Activated B cell treated with CpG ODN at 0.5 μM for 24 hours (primary cell): ENCODE measurements at regions not wholly inside any gene's neighbourhood (a gene's known extent, or its start where the extent isn't known, plus 50 kb on each side); places are given as distances from the start of the nearest gene placed in this dataset.

Experiments
- ATAC-seq: fragments of 200-7000 bp; cut with Tn5 transposase; one replicate; pipeline ENCODE4 v1.10.0; 2021; ENCODE audit warnings: low read depth, mild to moderate bottlenecking, moderate library complexity
- CTCF ChIA-PET: fragments of 350-600 bp; sonication (Branson Sonifier 250); formaldehyde crosslinking; loops from one replicate; lab custom pipeline; 2021; ENCODE audit warnings: antibody characterized with exemption; lab: Charles Lee
- POLR2A ChIA-PET: fragments of 350-600 bp; sonication (Branson Sonifier 250); formaldehyde crosslinking; loops from one replicate; lab custom pipeline; 2021; ENCODE audit warnings: antibody characterized with exemption; lab: Charles Lee
- DNase-seq: peaks from one replicate; pipeline ENCODE4 v3.0.0; 2022
- H3K27ac Mint-ChIP-seq: one replicate; pipeline ENCODE4 v1.8.0; 2020; ENCODE audit warnings: mixed read lengths
- H3K27me3 Mint-ChIP-seq: one replicate; pipeline ENCODE4 v1.8.0; 2021; ENCODE audit warnings: mixed read lengths
- H3K36me3 Mint-ChIP-seq: one replicate; pipeline ENCODE4 v1.8.0; 2021; ENCODE audit warnings: low read depth, mixed read lengths
- H3K4me1 Mint-ChIP-seq: one replicate; pipeline ENCODE4 v1.8.0; 2021; ENCODE audit warnings: mixed read lengths
- H3K4me3 Mint-ChIP-seq: one replicate; pipeline ENCODE4 v1.8.0; 2020; ENCODE audit warnings: mild to moderate bottlenecking, mixed read lengths
- H3K9me3 Mint-ChIP-seq: one replicate; pipeline ENCODE4 v1.8.0; 2020; ENCODE audit warnings: mixed read lengths
- CTCF ChIP-seq: fragments of 200-600 bp; IDR thresholded peaks from one replicate; pipeline ENCODE4 v1.8.0; 2022; ENCODE audit warnings: antibody characterized with exemption, mild to moderate bottlenecking
- intact Hi-C: fragments of 100-400 bp; cut with micrococcal nuclease; formaldehyde crosslinking; loops from one replicate; pipeline ENCODE4 v1.15.1; 2024

- CTCF ChIA-PET: no interaction called here
- no peak overlapping the region for H3K27ac Mint-ChIP-seq
Measured at GRCh38 chr13:75216038-75216437, 265.9 kb downstream of the TBC1D4 start.

GRCh38 chr13:75214846-75215245 lies 267.1 kb downstream of the TBC1D4 start:
- Mint-ChIP-seq H3K4me3 (no peak overlapping the region), H3K27ac (no peak overlapping the region), H3K9me3 (no peaks in the 10 kb centered on the region), H3K4me1 (peaks cover 5% of the 10 kb centered on the region), H3K27me3 (peaks cover 14% of the 10 kb centered on the region), H3K36me3 (no peaks in the 10 kb centered on the region)
- no peak for TF ChIP-seq CTCF
- intact Hi-C loops: no loop called here
- ChIA-PET POLR2A (no interaction called here), CTCF (no interaction called here)
- ATAC-seq: no peak
- no peak for DNase-seq

More at GRCh38 chr13:75216038-75216437, 265.9 kb downstream of the TBC1D4 start:
- H3K27me3 Mint-ChIP-seq: peaks cover 18% of the 10 kb centered on the region
- POLR2A ChIA-PET: no interaction called here
- TF ChIP-seq CTCF: no peak
- intact Hi-C loops: no loop called here
- no peaks in the 10 kb centered on the region for H3K36me3 Mint-ChIP-seq
- no peaks in the 10 kb centered on the region for H3K9me3 Mint-ChIP-seq
- H3K4me3 Mint-ChIP-seq: no peak overlapping the region
- ATAC-seq: no peak
- DNase-seq: no peak
- H3K4me1 Mint-ChIP-seq: peaks cover 6% of the 10 kb centered on the region

- Mint-ChIP-seq H3K4me1 (no peaks in the 10 kb centered on the region), H3K9me3 (peaks cover 6% of the 10 kb centered on the region), H3K36me3 (no peaks in the 10 kb centered on the region), H3K27ac (no peak overlapping the region), H3K4me3 (no peak overlapping the region), H3K27me3 (peaks cover 6% of the 10 kb centered on the region)
- intact Hi-C loops: no loop called here
- DNase-seq (no peak), ATAC-seq (no peak)
- ChIA-PET POLR2A (no interaction called here), CTCF (no interaction called here)
- no peak for TF ChIP-seq CTCF
Measured at GRCh38 chr13:75202981-75203380, 279.0 kb downstream of the TBC1D4 start.

DNA sequence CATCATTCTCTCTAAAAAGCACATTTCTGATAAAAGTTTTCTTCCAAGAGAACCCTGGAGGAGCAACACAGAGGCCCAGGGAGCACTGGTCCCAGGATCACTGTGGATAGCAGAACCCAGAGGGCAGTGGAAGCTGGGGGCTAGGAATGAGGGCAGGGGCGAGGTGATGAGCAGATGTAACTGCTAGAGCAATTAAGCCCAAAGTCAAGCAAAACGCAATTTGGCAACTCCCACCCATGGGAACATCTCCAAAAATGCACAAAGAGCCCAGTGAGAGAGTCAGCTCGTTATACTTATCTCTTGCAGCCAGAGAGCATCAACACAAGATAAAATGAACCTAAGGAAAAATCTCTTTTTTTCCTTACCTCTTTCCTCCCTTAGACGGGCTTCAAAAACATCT lies 284.2 kb downstream of the TBC1D4 start:
- CTCF ChIA-PET: no interaction called here
- POLR2A ChIA-PET: no interaction called here
- H3K4me3 Mint-ChIP-seq: no peak overlapping the region
- no peaks in the 10 kb centered on the region for H3K9me3 Mint-ChIP-seq
- no peak overlapping the region for H3K27ac Mint-ChIP-seq
- ATAC-seq: no peak
- H3K36me3 Mint-ChIP-seq: no peaks in the 10 kb centered on the region
- DNase-seq: no peak
- no peaks in the 10 kb centered on the region for H3K4me1 Mint-ChIP-seq
- peaks cover 3% of the 10 kb centered on the region for H3K27me3 Mint-ChIP-seq
- TF ChIP-seq CTCF: no peak
- intact Hi-C loops: no loop called here

- no peaks in the 10 kb centered on the region for H3K4me1 Mint-ChIP-seq
- ChIA-PET CTCF (no interaction called here), POLR2A (no interaction called here)
- no peaks in the 10 kb centered on the region for H3K9me3 Mint-ChIP-seq
- H3K27me3 Mint-ChIP-seq: peaks cover 3% of the 10 kb centered on the region
- intact Hi-C loops: no loop called here
- TF ChIP-seq CTCF: no peak
- no peak for ATAC-seq
- H3K36me3 Mint-ChIP-seq: no peaks in the 10 kb centered on the region
- H3K27ac Mint-ChIP-seq: no peak overlapping the region
- H3K4me3 Mint-ChIP-seq: no peak overlapping the region
- no peak for DNase-seq
Measured at GRCh38 chr13:75196147-75196837, 285.7 kb downstream of the TBC1D4 start.
